ENCODE measurements at regions not wholly inside any gene's neighbourhood (a gene's known extent, or its start where the extent isn't known, plus 50 kb on each side); places are given as distances from the start of the nearest gene placed in this dataset.

DNA sequence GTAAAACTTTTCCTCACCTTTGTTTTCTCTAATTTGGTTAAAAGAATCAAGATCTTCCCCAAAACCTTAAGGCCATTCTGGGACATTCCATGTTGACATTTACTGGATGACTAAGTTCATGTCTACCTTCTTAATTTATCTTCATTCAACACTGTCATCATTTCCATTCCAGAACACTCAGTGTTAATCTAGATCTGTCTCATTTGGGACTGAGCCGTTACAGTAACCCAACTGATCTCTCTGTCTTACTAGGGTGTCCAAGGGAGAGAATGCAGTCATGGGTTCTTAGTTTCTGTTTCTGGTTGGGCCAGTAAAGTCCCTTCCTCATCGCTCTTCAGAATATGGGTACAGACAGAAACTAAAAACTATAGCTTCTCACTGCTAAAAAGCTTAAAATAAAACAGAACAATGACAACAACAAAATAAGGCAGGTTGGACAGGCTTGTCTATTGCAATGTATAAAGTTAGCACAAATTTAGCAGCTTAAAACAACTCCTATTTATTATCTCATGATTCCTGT lies 144.8 kb downstream of the ASCL1 start (continued):
- TF ChIP-seq STAT5B (CRISPR knock-in tag; IDR thresholded peaks at IDR 0.05) (no peak), ZNF451 (CRISPR knock-in tag; IDR thresholded peaks at IDR 0.05) (no peak), SYNCRIP (IDR thresholded peaks at IDR 0.05; ENCODE audit: insufficient read depth, low read depth, low read length) (no peak)
- TF ChIP-seq, protein P1, sequence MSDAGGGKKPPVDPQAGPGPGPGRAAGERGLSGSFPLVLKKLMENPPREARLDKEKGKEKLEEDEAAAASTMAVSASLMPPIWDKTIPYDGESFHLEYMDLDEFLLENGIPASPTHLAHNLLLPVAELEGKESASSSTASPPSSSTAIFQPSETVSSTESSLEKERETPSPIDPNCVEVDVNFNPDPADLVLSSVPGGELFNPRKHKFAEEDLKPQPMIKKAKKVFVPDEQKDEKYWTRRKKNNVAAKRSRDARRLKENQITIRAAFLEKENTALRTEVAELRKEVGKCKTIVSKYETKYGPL (CRISPR knock-in tag; IDR thresholded peaks at IDR 0.05), result no peak

DNA sequence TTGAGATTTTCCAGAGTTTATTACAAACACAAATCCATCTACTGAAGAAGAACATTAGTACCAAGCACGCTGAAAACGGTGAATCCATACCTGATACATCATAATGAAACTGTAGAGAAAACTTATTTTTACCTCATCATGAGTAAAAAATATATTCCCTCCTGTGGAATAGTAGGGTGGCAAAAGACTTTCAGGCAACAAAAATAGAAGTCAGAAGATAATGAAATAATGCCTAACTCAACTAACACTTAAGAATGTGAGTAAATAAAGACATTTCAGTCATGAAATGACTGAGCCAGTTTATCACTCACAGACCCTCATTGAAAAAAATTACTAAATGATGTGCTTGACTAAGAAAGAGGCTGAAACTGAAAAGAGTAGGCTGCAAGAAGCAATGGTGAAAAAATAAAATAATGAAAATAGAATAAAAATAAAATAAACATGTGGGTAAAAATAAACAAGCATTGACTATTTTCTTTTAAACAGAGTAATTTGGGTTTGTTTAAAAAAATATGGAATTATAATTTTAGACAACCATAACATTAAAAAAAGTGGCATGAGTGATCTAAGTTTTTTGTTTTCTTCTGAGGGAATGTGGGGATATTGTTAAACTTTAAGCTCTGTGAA lies 148.6 kb downstream of the ASCL1 start:
- ChIA-PET POLR2A (no interaction called here), CTCF (ENCODE audit: low intra/inter-chr PET ratio, low total read pairs) (no interaction called here)
- H4K20me1 ChIP-seq (ENCODE audit: insufficient read depth, low read length), result no peaks in the 10 kb centered on the region
- H2AFZ ChIP-seq (ENCODE audit: low read length), result no peak overlapping the region
- no peaks in the 10 kb centered on the region for H3K9me3 ChIP-seq (ENCODE audit: low read length)
- H3K79me2 ChIP-seq (ENCODE audit: insufficient read depth, low read length), result no peaks in the 10 kb centered on the region
- H3K4me1 ChIP-seq (ENCODE audit: insufficient read depth, low read length), result no peaks in the 10 kb centered on the region
- no TSS peak for BruUV-seq (replicated peaks)
- no peaks in the 10 kb centered on the region for H3K27me3 ChIP-seq (ENCODE audit: control insufficient read depth in 1 of 2, insufficient read depth in 2 of 2, low read length in 2 of 2)
- intact Hi-C loops (cut with micrococcal nuclease; ENCODE audit: unreplicated experiment), result no loop called here
- FAIRE-seq, result no peak
- DNase-seq (ENCODE audit: low spot score), result no peak
- in situ Hi-C loops (cut with HindIII; ENCODE audit: extremely low pct_ligation_motif_present, low pct_unique_long_range_greater_than_20kb), result no loop called here
- no peak for ATAC-seq
- no peak overlapping the region for H3K4me2 ChIP-seq (ENCODE audit: low read depth, low read length)
- WGBS (ENCODE audit: low lambda C conversion rate), result 0% methylated on average over 2 of the region's 2 CpGs
- no peak overlapping the region for H3K27ac ChIP-seq (ENCODE audit: extremely low read length, insufficient read depth, low read length)
- no peak overlapping the region for H3K9ac ChIP-seq (ENCODE audit: insufficient read depth, low read depth, low read length)
- H3K36me3 ChIP-seq (replicated peaks in 1 of 2; ENCODE audit: control insufficient read depth in 1 of 2, insufficient read depth in 2 of 2, low read length in 2 of 2), result no peaks in the 10 kb centered on the region
- no peak overlapping the region for H3K4me3 ChIP-seq (replicated peaks in 1 of 3; ENCODE audit: insufficient read depth in 1 of 3, low read depth in 2 of 3, low read length in 3 of 3)
- TF ChIP-seq, protein P2, sequence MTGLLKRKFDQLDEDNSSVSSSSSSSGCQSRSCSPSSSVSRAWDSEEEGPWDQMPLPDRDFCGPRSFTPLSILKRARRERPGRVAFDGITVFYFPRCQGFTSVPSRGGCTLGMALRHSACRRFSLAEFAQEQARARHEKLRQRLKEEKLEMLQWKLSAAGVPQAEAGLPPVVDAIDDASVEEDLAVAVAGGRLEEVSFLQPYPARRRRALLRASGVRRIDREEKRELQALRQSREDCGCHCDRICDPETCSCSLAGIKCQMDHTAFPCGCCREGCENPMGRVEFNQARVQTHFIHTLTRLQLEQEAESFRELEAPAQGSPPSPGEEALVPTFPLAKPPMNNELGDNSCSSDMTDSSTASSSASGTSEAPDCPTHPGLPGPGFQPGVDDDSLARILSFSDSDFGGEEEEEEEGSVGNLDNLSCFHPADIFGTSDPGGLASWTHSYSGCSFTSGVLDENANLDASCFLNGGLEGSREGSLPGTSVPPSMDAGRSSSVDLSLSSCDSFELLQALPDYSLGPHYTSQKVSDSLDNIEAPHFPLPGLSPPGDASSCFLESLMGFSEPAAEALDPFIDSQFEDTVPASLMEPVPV (CRISPR knock-in tag; IDR thresholded peaks at IDR 0.05), result no peak
- TF ChIP-seq ZBTB38 (CRISPR knock-in tag; IDR thresholded peaks at IDR 0.05) (no peak), ZNF644 (CRISPR knock-in tag; IDR thresholded peaks at IDR 0.05; ENCODE audit: low read depth) (no peak), XRCC5 (optimal IDR thresholded peaks at IDR 0.05; ENCODE audit: low read length) (no peak), ZNF33A (CRISPR knock-in tag; IDR thresholded peaks at IDR 0.05; ENCODE audit: borderline replicate concordance) (no peak), YEATS2 (CRISPR knock-in tag; IDR thresholded peaks at IDR 0.05; ENCODE audit: borderline replicate concordance) (no peak), ZNF484 (CRISPR knock-in tag; IDR thresholded peaks at IDR 0.05; ENCODE audit: borderline replicate concordance, low read depth) (no peak), ZNF3 (CRISPR knock-in tag; IDR thresholded peaks at IDR 0.05) (no peak), ZNF720 (CRISPR knock-in tag; IDR thresholded peaks at IDR 0.05) (no peak), FOSL1 (CRISPR knock-in tag; IDR thresholded peaks at IDR 0.05; ENCODE audit: borderline replicate concordance) (no peak), ETV6 (CRISPR knock-in tag; conservative IDR thresholded peaks at IDR 0.05) (no peak), ZNF20 (CRISPR knock-in tag; IDR thresholded peaks at IDR 0.05) (no peak)
- TF ChIP-seq, protein P3, sequence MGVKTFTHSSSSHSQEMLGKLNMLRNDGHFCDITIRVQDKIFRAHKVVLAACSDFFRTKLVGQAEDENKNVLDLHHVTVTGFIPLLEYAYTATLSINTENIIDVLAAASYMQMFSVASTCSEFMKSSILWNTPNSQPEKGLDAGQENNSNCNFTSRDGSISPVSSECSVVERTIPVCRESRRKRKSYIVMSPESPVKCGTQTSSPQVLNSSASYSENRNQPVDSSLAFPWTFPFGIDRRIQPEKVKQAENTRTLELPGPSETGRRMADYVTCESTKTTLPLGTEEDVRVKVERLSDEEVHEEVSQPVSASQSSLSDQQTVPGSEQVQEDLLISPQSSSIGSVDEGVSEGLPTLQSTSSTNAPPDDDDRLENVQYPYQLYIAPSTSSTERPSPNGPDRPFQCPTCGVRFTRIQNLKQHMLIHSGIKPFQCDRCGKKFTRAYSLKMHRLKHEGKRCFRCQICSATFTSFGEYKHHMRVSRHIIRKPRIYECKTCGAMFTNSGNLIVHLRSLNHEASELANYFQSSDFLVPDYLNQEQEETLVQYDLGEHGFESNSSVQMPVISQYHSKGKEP (CRISPR knock-in tag; IDR thresholded peaks at IDR 0.05), result no peak
